Activated T-cell treated with anti-CD3 and anti-CD28 coated beads, Interleukin-2, amount 50 U/mL, for 4 hours (primary cell): ENCODE measurements at regions not wholly inside any gene's neighbourhood (a gene's known extent, or its start where the extent isn't known, plus 50 kb on each side); places are given as distances from the start of the nearest gene placed in this dataset.

Source experiments
- ATAC-seq, 2 donors: fragments of 200-7000 bp; cut with Tn5 transposase; one replicate each; pipeline ENCODE4 v1.10.0; 2021
- DNase-seq: peaks from one replicate; pipeline ENCODE4 v3.0.0-alpha.2; 2020
- H3K27me3 Mint-ChIP-seq: one replicate; pipeline ENCODE4 v1.8.0; 2021; ENCODE audit warnings: low read depth, mixed read lengths
- H3K36me3 Mint-ChIP-seq: one replicate; pipeline ENCODE4 v1.8.0; 2022; ENCODE audit warnings: mixed read lengths; ENCODE audit not compliant: insufficient read depth
- H3K4me1 Mint-ChIP-seq: one replicate; pipeline ENCODE4 v1.8.0; 2021; ENCODE audit warnings: low read depth, mixed read lengths
- H3K4me3 Mint-ChIP-seq: one replicate; pipeline ENCODE4 v1.8.0; 2021; ENCODE audit warnings: mild to moderate bottlenecking, moderate library complexity, mixed read lengths
- H3K9me3 Mint-ChIP-seq: one replicate; pipeline ENCODE4 v1.8.0; 2021; ENCODE audit warnings: mixed read lengths

- ATAC-seq, result no peak
- no peak for DNase-seq
- Mint-ChIP-seq H3K9me3 (peaks cover 13% of the 10 kb centered on the region), H3K4me3 (no peak overlapping the region), H3K36me3 (no peaks in the 10 kb centered on the region), H3K4me1 (no peaks in the 10 kb centered on the region), H3K27me3 (no peaks in the 10 kb centered on the region)
These were observed 272.6 kb upstream of the KLHL1 start for GRCh38 chr13:70380809-70381208.

- Mint-ChIP-seq H3K27me3 (no peaks in the 10 kb centered on the region), H3K9me3 (peaks cover 13% of the 10 kb centered on the region), H3K4me3 (no peak overlapping the region), H3K36me3 (no peaks in the 10 kb centered on the region), H3K4me1 (no peaks in the 10 kb centered on the region)
- ATAC-seq (no peak), DNase-seq (no peak)
These were observed 267.5 kb upstream of the KLHL1 start for GRCh38 chr13:70375718-70376117.

GRCh38 chr13:70370924-70371323, 262.7 kb upstream of the KLHL1 start:
- DNase-seq (no peak), ATAC-seq (no peak)
- no peaks in the 10 kb centered on the region for H3K27me3 Mint-ChIP-seq
- H3K4me3 Mint-ChIP-seq, result no peak overlapping the region
- no peaks in the 10 kb centered on the region for H3K4me1 Mint-ChIP-seq
- no peaks in the 10 kb centered on the region for H3K9me3 Mint-ChIP-seq
- H3K36me3 Mint-ChIP-seq, result no peaks in the 10 kb centered on the region

- Mint-ChIP-seq H3K36me3 (no peaks in the 10 kb centered on the region), H3K4me3 (no peak overlapping the region), H3K9me3 (peaks cover 8% of the 10 kb centered on the region), H3K4me1 (no peaks in the 10 kb centered on the region), H3K27me3 (no peaks in the 10 kb centered on the region)
- DNase-seq (no peak), ATAC-seq (no peak)
These were observed 258.5 kb upstream of the KLHL1 start for GRCh38 chr13:70366720-70367119.

- H3K27me3 Mint-ChIP-seq, result no peaks in the 10 kb centered on the region
- no peaks in the 10 kb centered on the region for H3K36me3 Mint-ChIP-seq
- H3K4me1 Mint-ChIP-seq, result no peaks in the 10 kb centered on the region
- DNase-seq (no peak), ATAC-seq (no peak)
- H3K4me3 Mint-ChIP-seq, result no peak overlapping the region
- peaks cover 8% of the 10 kb centered on the region for H3K9me3 Mint-ChIP-seq
These were observed 255.7 kb upstream of the KLHL1 start for GRCh38 chr13:70363991-70364390.

GRCh38 chr13:70362820-70363570, 254.7 kb upstream of the KLHL1 start:
- ATAC-seq (no peak), DNase-seq (no peak)
- Mint-ChIP-seq H3K4me3 (no peak overlapping the region), H3K9me3 (peaks cover 8% of the 10 kb centered on the region), H3K27me3 (no peaks in the 10 kb centered on the region), H3K36me3 (no peaks in the 10 kb centered on the region), H3K4me1 (no peaks in the 10 kb centered on the region)

- Mint-ChIP-seq H3K4me3 (no peak overlapping the region), H3K36me3 (no peaks in the 10 kb centered on the region), H3K27me3 (no peaks in the 10 kb centered on the region), H3K4me1 (no peaks in the 10 kb centered on the region), H3K9me3 (peaks cover 3% of the 10 kb centered on the region)
- DNase-seq (no peak), ATAC-seq (no peak)
These were observed 248.8 kb upstream of the KLHL1 start for GRCh38 chr13:70357031-70357430.

GRCh38 chr13:70353096-70353495, 244.8 kb upstream of the KLHL1 start:
- no peaks in the 10 kb centered on the region for H3K27me3 Mint-ChIP-seq
- no peak for DNase-seq
- H3K4me3 Mint-ChIP-seq, result no peak overlapping the region
- H3K9me3 Mint-ChIP-seq, result peaks cover 12% of the 10 kb centered on the region
- H3K4me1 Mint-ChIP-seq, result no peaks in the 10 kb centered on the region
- H3K36me3 Mint-ChIP-seq, result no peaks in the 10 kb centered on the region
- no peak for ATAC-seq

- no peaks in the 10 kb centered on the region for H3K36me3 Mint-ChIP-seq
- DNase-seq, result no peak
- no peak for ATAC-seq
- H3K27me3 Mint-ChIP-seq, result no peaks in the 10 kb centered on the region
- no peaks in the 10 kb centered on the region for H3K4me1 Mint-ChIP-seq
- H3K4me3 Mint-ChIP-seq, result no peak overlapping the region
- H3K9me3 Mint-ChIP-seq, result peaks cover 21% of the 10 kb centered on the region
These were observed 239.8 kb upstream of the KLHL1 start for GRCh38 chr13:70347947-70348620.

- Mint-ChIP-seq H3K27me3 (no peaks in the 10 kb centered on the region), H3K4me1 (no peaks in the 10 kb centered on the region), H3K9me3 (peaks cover 5% of the 10 kb centered on the region), H3K36me3 (no peaks in the 10 kb centered on the region), H3K4me3 (no peak overlapping the region)
- ATAC-seq (no peak), DNase-seq (no peak)
These were observed 231.5 kb upstream of the KLHL1 start for GRCh38 chr13:70339738-70340137.

GRCh38 chr13:70338609-70339008, 230.4 kb upstream of the KLHL1 start:
- no peak overlapping the region for H3K4me3 Mint-ChIP-seq
- no peaks in the 10 kb centered on the region for H3K27me3 Mint-ChIP-seq
- H3K9me3 Mint-ChIP-seq, result peaks cover 5% of the 10 kb centered on the region
- DNase-seq (no peak), ATAC-seq (no peak)
- H3K36me3 Mint-ChIP-seq, result no peaks in the 10 kb centered on the region
- no peaks in the 10 kb centered on the region for H3K4me1 Mint-ChIP-seq

- Mint-ChIP-seq H3K9me3 (peaks cover 10% of the 10 kb centered on the region), H3K4me3 (no peak overlapping the region), H3K36me3 (no peaks in the 10 kb centered on the region), H3K4me1 (no peaks in the 10 kb centered on the region), H3K27me3 (no peaks in the 10 kb centered on the region)
- no peak for DNase-seq
- no peak for ATAC-seq
These were observed 228.6 kb upstream of the KLHL1 start for GRCh38 chr13:70336866-70337265.

GRCh38 chr13:70333752-70334151, 225.5 kb upstream of the KLHL1 start:
- Mint-ChIP-seq H3K36me3 (no peaks in the 10 kb centered on the region), H3K4me3 (no peak overlapping the region), H3K4me1 (no peaks in the 10 kb centered on the region), H3K9me3 (peaks cover 14% of the 10 kb centered on the region), H3K27me3 (no peaks in the 10 kb centered on the region)
- ATAC-seq, result no peak
- no peak for DNase-seq

- ATAC-seq (no peak), DNase-seq (no peak)
- Mint-ChIP-seq H3K9me3 (peaks cover 13% of the 10 kb centered on the region), H3K27me3 (no peaks in the 10 kb centered on the region), H3K36me3 (no peaks in the 10 kb centered on the region), H3K4me3 (no peak overlapping the region), H3K4me1 (no peaks in the 10 kb centered on the region)
These were observed 222.6 kb upstream of the KLHL1 start for GRCh38 chr13:70330697-70331361.

- no peaks in the 10 kb centered on the region for H3K4me1 Mint-ChIP-seq
- H3K27me3 Mint-ChIP-seq, result no peaks in the 10 kb centered on the region
- DNase-seq, result no peak
- H3K9me3 Mint-ChIP-seq, result peaks cover 6% of the 10 kb centered on the region
- H3K36me3 Mint-ChIP-seq, result no peaks in the 10 kb centered on the region
- no peak overlapping the region for H3K4me3 Mint-ChIP-seq
- no peak for ATAC-seq
These were observed 216.3 kb upstream of the KLHL1 start for GRCh38 chr13:70324519-70324918.
